A549 (cell line): ENCODE measurements at regions not wholly inside any gene's neighbourhood (a gene's known extent, or its start where the extent isn't known, plus 50 kb on each side); places are given as distances from the start of the nearest gene placed in this dataset.

ENCODE experiments used
- CTCF ChIP-seq: fragments of >200 bp; sonication (Bioruptor Twin); formaldehyde crosslinking; IDR thresholded peaks from 3 replicates; pipeline ENCODE4 v1.5.1; 2016
- HDAC2 ChIP-seq: fragments of 200-600 bp; sonication (generic); IDR thresholded peaks from 2 replicates; pipeline ENCODE4 v1.6.1; 2016
- KDM5A ChIP-seq: fragments of 200-600 bp; sonication (generic); IDR thresholded peaks from 2 replicates; pipeline ENCODE4 v1.6.1; 2016; ENCODE audit warnings: antibody characterized with exemption, mild to moderate bottlenecking

- TF ChIP-seq CTCF = no peak
- TF ChIP-seq KDM5A = no peak
- TF ChIP-seq HDAC2 = no peak
Observed at GRCh38 chr10:47060993-47061500, 149.8 kb downstream of the PTPN20 start.
